PC-9 (cell line): ENCODE measurements at regions not wholly inside any gene's neighbourhood (a gene's known extent, or its start where the extent isn't known, plus 50 kb on each side); places are given as distances from the start of the nearest gene placed in this dataset.
A peak's percentile ranks its signal among the peaks of the same experiment; 100 is the strongest.
"Not testable (repeated sequence)": the region's sequence is repeated elsewhere in the genome, so short reads cannot be mapped to it uniquely, and the experiment has no call there.

Experiments
- BruUV-seq: library from RNA; stranded (reverse); fragments of 400-500 nt; replicated peaks from 2 replicates; lab custom pipeline; 2021; lab: Mats Ljungman, UMichigan
- CTCF ChIA-PET: fragments of 300-600 bp; sonication (Branson Sonifier 250); formaldehyde crosslinking; loops from one replicate; lab custom pipeline; 2022; ENCODE audit warnings: antibody characterized with exemption; lab: Charles Lee
- POLR2A ChIA-PET: fragments of 300-600 bp; sonication (Branson Sonifier 250); formaldehyde crosslinking; loops from one replicate; lab custom pipeline; 2022; ENCODE audit warnings: antibody characterized with exemption; ENCODE audit not compliant: unreplicated experiment; lab: Charles Lee
- DNase-seq, 2 experiments: peaks; one replicate each; pipeline versions ENCODE4 v3.0.0 to v3.0.0-alpha.2; 2015 to 2022; ENCODE audit warnings: mixed read lengths in 1 of 2
- H2AFZ ChIP-seq: fragments of 200-600 bp; sonication (generic); 2 replicates; pipeline ENCODE4 v1.8.1; 2017; ENCODE audit warnings: antibody characterized with exemption
- H3F3A ChIP-seq: fragments of 200-600 bp; sonication (generic); 2 replicates; pipeline ENCODE4 v1.8.1; 2017; ENCODE audit warnings: antibody characterized with exemption, mild to moderate bottlenecking, low read depth; ENCODE audit not compliant: insufficient read depth
- H3K27ac ChIP-seq: fragments of 200-600 bp; sonication (generic); 2 replicates; pipeline ENCODE4 v1.6.1; 2016; ENCODE audit warnings: mixed run types
- H3K27me3 ChIP-seq: fragments of 200-600 bp; sonication (generic); 2 replicates; pipeline ENCODE4 v1.6.1; 2016; ENCODE audit warnings: low read depth, mixed run types; ENCODE audit not compliant: insufficient read depth
- H3K36me3 ChIP-seq: fragments of 200-600 bp; sonication (generic); 2 replicates; pipeline ENCODE4 v1.6.1; 2016; ENCODE audit warnings: low read depth, mixed run types
- H3K4me1 ChIP-seq: fragments of 200-600 bp; sonication (generic); replicated peaks from 2 replicates; pipeline ENCODE4 v1.6.1; 2016; ENCODE audit warnings: mixed run types; ENCODE audit not compliant: insufficient read depth
- H3K4me2 ChIP-seq: fragments of 200-600 bp; sonication (generic); 2 replicates; pipeline ENCODE4 v1.6.1; 2017; ENCODE audit warnings: mixed run types
- H3K4me3 ChIP-seq: fragments of 200-600 bp; sonication (generic); 2 replicates; pipeline ENCODE4 v1.6.1; 2016; ENCODE audit warnings: mixed run types
- H3K79me2 ChIP-seq: fragments of 200-600 bp; sonication (generic); 2 replicates; pipeline ENCODE4 v1.6.1; 2017; ENCODE audit warnings: low read depth, mixed run types
- H3K9me2 ChIP-seq: fragments of 200-600 bp; sonication (generic); 2 replicates; pipeline ENCODE4 v1.8.1; 2017; ENCODE audit warnings: mild to moderate bottlenecking; ENCODE audit not compliant: insufficient read depth
- H3K9me3 ChIP-seq: fragments of 200-600 bp; sonication (generic); 2 replicates; pipeline ENCODE4 v1.8.1; 2016; ENCODE audit warnings: low read depth; ENCODE audit not compliant: insufficient read depth
- H4K20me1 ChIP-seq: fragments of 200-600 bp; sonication (generic); 2 replicates; pipeline ENCODE4 v1.8.1; 2017; ENCODE audit not compliant: insufficient read depth
- EZH2 ChIP-seq: fragments of 200-600 bp; sonication (generic); IDR thresholded peaks from 2 replicates; pipeline ENCODE4 v1.8.0; 2017; ENCODE audit warnings: antibody characterized with exemption, low read depth
- intact Hi-C: fragments of 100-400 bp; cut with micrococcal nuclease; formaldehyde crosslinking; loops from one replicate; pipeline ENCODE4 v1.10.0; 2022; ENCODE audit not compliant: unreplicated experiment
- TF ChIP-seq, protein P1 (sequence below): fragments of 200-600 bp; sonication (generic); conservative IDR thresholded peaks from 2 replicates; pipeline ENCODE4 v1.6.1; 2017; ENCODE audit warnings: mixed run types, antibody characterized with exemption, mild to moderate bottlenecking, moderate library complexity

DNA sequence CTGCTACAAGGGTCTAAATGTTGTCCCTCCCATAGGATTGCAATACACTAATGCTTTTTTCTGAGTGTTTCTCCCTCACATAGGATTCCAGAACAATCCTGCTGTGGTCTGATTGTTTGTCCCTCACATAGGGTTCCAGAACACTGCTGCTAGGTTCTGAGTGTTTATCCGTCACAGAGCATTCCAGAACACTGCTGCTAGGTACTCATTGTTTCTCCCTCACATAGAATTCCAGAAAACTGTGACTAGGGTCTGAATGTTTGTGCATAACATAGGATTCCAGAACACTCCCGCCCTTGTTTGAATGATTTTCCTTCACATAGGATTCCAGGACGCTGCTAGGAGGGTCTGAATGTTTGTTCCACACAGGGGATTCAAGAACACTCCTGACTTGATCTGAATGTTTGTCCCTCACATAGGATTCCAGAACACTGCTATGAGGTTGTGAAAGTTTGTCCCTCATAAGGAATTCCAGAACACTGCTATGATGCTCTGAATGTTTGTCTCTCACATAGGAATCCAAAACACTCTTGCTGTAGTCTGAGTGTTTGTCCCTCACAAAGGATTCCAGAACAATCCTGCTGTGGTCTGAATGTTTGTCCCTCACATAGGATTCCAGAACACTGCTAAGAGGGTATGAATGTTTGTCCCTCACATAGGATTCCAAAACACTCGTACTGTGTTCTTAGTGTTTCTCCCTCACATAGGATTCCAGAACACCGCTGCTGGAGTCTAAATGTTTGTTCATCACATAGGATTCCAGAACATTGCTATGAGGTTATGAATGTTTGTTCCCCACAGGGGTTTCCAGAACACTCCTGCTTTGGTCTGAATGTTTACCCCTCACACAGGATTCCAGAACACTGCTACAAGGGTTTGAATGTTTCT lies 213.5 kb downstream of the FOXD4L6 start:
- no peaks in the 10 kb centered on the region for H3F3A ChIP-seq
- H3K27ac ChIP-seq, result no peak overlapping the region
- H3K36me3 ChIP-seq, result no peaks in the 10 kb centered on the region
- H2AFZ ChIP-seq, result no peak overlapping the region
- H3K4me2 ChIP-seq, result peak overlapping the region; percentile 52; the same call in 1 of the 2 replicates
- H3K9me3 ChIP-seq, result no peaks in the 10 kb centered on the region
- ChIA-PET CTCF (no interaction called here), POLR2A (no interaction called here)
- no peak overlapping the region; the same call in 1 of the 2 replicates for H3K4me3 ChIP-seq
- TF ChIP-seq, protein P1, sequence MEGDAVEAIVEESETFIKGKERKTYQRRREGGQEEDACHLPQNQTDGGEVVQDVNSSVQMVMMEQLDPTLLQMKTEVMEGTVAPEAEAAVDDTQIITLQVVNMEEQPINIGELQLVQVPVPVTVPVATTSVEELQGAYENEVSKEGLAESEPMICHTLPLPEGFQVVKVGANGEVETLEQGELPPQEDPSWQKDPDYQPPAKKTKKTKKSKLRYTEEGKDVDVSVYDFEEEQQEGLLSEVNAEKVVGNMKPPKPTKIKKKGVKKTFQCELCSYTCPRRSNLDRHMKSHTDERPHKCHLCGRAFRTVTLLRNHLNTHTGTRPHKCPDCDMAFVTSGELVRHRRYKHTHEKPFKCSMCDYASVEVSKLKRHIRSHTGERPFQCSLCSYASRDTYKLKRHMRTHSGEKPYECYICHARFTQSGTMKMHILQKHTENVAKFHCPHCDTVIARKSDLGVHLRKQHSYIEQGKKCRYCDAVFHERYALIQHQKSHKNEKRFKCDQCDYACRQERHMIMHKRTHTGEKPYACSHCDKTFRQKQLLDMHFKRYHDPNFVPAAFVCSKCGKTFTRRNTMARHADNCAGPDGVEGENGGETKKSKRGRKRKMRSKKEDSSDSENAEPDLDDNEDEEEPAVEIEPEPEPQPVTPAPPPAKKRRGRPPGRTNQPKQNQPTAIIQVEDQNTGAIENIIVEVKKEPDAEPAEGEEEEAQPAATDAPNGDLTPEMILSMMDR, result no peak
- TF ChIP-seq EZH2, result no peak
- H3K4me1 ChIP-seq, result no peaks in the 10 kb centered on the region; the same call in 1 of the 2 replicates
- no peaks in the 10 kb centered on the region for H3K79me2 ChIP-seq
- no TSS peak for BruUV-seq
- H4K20me1 ChIP-seq, result no peaks in the 10 kb centered on the region
- no peaks in the 10 kb centered on the region for H3K9me2 ChIP-seq
- H3K27me3 ChIP-seq, result peaks cover 55% of the 10 kb centered on the region
- DNase-seq, result no peak
- intact Hi-C loops, result no loop called here

DNA sequence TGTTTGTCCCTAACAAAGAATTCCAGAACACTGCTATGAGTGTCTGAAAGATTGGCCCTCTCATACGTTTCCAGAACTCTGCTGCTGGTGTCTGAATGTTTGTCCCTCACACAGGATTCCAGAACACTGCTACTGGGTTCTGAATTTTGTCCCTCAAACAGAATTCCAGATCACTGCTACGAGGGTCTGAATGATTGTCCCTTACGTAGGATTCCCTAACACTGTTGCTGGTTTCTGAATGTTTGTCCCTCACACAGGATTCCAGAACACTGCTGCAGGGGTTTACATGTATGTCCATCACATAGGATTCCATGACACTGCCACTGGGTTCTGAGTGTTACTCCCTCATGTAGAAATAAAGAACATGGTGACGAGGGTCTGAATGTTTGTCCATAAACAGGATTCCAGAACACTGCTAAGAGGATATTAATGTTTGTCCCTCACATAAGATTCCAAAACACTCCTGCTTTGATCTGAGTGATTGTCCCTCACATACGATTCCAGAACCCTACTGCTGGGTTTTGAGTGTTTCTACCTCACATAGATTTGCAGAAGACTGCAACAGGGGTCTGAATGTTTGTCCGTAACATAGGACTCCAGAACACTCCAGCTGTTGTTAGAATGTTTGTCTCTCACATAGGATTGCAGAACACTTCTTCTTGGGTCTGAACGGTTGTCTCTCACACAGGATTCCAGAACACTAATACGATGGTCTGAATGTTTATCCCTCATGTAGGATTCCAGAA lies 214.4 kb downstream of the FOXD4L6 start:
- no TSS peak for BruUV-seq
- H4K20me1 ChIP-seq, result no peaks in the 10 kb centered on the region
- H3K4me2 ChIP-seq, result no peak overlapping the region
- intact Hi-C loops, result no loop called here
- no peaks in the 10 kb centered on the region; the same call in 1 of the 2 replicates for H3K4me1 ChIP-seq
- no peak overlapping the region for H2AFZ ChIP-seq
- H3K27ac ChIP-seq, result no peak overlapping the region
- H3K27me3 ChIP-seq, result peaks cover 64% of the 10 kb centered on the region
- POLR2A ChIA-PET, result no interaction called here
- H3K36me3 ChIP-seq, result no peaks in the 10 kb centered on the region
- H3K9me3 ChIP-seq, result no peaks in the 10 kb centered on the region
- TF ChIP-seq EZH2, result no peak
- TF ChIP-seq, protein P1, result no peak
- H3K9me2 ChIP-seq, result no peaks in the 10 kb centered on the region
- no peak overlapping the region for H3K4me3 ChIP-seq
- DNase-seq, result no peak
- no peaks in the 10 kb centered on the region for H3F3A ChIP-seq
- CTCF ChIA-PET, result no interaction called here
- H3K79me2 ChIP-seq, result no peaks in the 10 kb centered on the region

DNA sequence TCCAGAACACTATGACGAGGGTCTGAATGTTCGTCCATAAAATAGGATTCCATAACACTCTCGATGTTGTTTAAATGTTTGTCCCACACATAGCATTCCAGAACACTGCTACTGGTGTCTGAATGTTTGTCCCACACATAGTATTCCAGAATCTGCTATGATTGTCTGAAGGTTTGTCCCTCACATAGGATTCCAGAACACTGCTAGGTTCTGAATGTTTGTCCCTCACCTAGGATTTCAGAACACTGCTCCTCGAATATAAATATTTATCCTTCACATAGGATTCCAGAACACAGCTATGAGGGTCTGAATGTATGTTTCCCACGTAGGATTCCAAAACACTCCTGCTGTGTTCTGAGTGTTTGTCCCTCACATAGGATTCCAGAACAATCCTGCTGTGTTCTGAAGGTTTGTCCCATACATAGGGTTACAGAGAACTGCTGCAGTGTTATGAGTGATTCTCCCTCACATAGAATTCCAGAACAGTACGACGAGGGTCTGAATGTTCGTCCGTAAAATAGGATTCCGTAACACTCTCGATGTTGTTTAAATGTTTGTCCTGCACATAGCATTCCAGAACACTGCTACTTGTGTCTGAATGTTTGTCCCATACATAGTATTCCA lies 215.3 kb downstream of the FOXD4L6 start:
- no peaks in the 10 kb centered on the region; the same call in 1 of the 2 replicates for H3K4me1 ChIP-seq
- no peaks in the 10 kb centered on the region for H4K20me1 ChIP-seq
- H3K9me2 ChIP-seq, result no peaks in the 10 kb centered on the region
- no peak overlapping the region for H2AFZ ChIP-seq
- no peak for DNase-seq
- no peak overlapping the region for H3K27ac ChIP-seq
- H3K4me2 ChIP-seq, result no peak overlapping the region
- CTCF ChIA-PET, result no interaction called here
- H3K27me3 ChIP-seq, result peaks cover 73% of the 10 kb centered on the region
- H3K9me3 ChIP-seq, result no peaks in the 10 kb centered on the region
- H3K4me3 ChIP-seq, result no peak overlapping the region
- H3F3A ChIP-seq, result no peaks in the 10 kb centered on the region
- no peaks in the 10 kb centered on the region for H3K36me3 ChIP-seq
- POLR2A ChIA-PET, result no interaction called here
- H3K79me2 ChIP-seq, result no peaks in the 10 kb centered on the region
- TF ChIP-seq, protein P1, result no peak
- no peak for TF ChIP-seq EZH2
- intact Hi-C loops, result no loop called here
- BruUV-seq, result no TSS peak

DNA sequence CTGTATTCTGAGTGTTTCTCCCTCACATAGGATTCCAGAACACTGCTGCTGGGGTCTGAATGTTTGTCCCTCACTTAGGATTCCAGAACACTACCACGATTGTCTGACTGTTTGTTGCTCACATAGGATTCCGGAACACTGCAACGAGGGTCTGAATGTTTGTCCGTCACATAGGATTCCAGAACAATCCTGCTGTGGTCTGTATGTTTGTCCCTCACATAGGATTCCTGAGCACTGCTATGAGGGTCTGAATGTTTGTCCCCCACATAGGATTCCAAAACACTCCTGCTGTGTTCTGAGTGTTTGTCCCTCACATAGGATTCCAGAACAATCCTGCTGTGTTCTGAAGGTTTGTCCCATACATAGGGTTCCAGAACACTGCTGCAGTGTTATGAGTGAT lies 215.8 kb downstream of the FOXD4L6 start:
- DNase-seq, H4K20me1 ChIP-seq, intact Hi-C loops, H3K4me1 ChIP-seq, CTCF ChIA-PET, H3K9me2 ChIP-seq, BruUV-seq, H3K27ac ChIP-seq, H3K79me2 ChIP-seq, H3K4me3 ChIP-seq, H3K4me2 ChIP-seq, H3F3A ChIP-seq, H3K36me3 ChIP-seq, H3K9me3 ChIP-seq, POLR2A ChIA-PET, H2AFZ ChIP-seq: not testable (repeated sequence)
- H3K27me3 ChIP-seq, result peaks cover 78% of the 10 kb centered on the region
